Peyer's patch (tissue), 4 donors: ENCODE measurements at regions not wholly inside any gene's neighbourhood (a gene's known extent, or its start where the extent isn't known, plus 50 kb on each side); places are given as distances from the start of the nearest gene placed in this dataset.
"Not testable (repeated sequence)": the region's sequence is repeated elsewhere in the genome, so short reads cannot be mapped to it uniquely, and the experiment has no call there.

Experiments
- POLR2A ChIP-seq, 2 donors: fragments of 450-650 bp; IDR thresholded peaks; one replicate each; pipeline ENCODE4 v1.5.1; 2017; ENCODE audit warnings: antibody characterized with exemption in 2 of 2, mild to moderate bottlenecking in 2 of 2, moderate library complexity in 2 of 2
- TF ChIP-seq, protein P1 (sequence below), 6 experiments: fragments of 450-650 bp in 4 of 6; fragments of 200-600 bp in 2 of 6; sonication (generic) in 1 of 6; IDR thresholded peaks; one replicate each; pipeline ENCODE4 v1.5.1; 2017 to 2019; ENCODE audit warnings: antibody characterized with exemption in 6 of 6, mild to moderate bottlenecking in 3 of 6, moderate library complexity in 1 of 6

GRCh38 chr20:48020696-48021095 lies 235.4 kb upstream of the SULF2 start:
- TF ChIP-seq, protein P1, sequence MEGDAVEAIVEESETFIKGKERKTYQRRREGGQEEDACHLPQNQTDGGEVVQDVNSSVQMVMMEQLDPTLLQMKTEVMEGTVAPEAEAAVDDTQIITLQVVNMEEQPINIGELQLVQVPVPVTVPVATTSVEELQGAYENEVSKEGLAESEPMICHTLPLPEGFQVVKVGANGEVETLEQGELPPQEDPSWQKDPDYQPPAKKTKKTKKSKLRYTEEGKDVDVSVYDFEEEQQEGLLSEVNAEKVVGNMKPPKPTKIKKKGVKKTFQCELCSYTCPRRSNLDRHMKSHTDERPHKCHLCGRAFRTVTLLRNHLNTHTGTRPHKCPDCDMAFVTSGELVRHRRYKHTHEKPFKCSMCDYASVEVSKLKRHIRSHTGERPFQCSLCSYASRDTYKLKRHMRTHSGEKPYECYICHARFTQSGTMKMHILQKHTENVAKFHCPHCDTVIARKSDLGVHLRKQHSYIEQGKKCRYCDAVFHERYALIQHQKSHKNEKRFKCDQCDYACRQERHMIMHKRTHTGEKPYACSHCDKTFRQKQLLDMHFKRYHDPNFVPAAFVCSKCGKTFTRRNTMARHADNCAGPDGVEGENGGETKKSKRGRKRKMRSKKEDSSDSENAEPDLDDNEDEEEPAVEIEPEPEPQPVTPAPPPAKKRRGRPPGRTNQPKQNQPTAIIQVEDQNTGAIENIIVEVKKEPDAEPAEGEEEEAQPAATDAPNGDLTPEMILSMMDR (IDR thresholded peaks at IDR 0.05) = not testable (repeated sequence)
- TF ChIP-seq POLR2A (IDR thresholded peaks at IDR 0.05) = not testable (repeated sequence)
